HepG2 (cell line): ENCODE measurements at regions not wholly inside any gene's neighbourhood (a gene's known extent, or its start where the extent isn't known, plus 50 kb on each side); places are given as distances from the start of the nearest gene placed in this dataset.

Experiments
- ATF6 ChIP-seq: sonication (generic); formaldehyde crosslinking; conservative IDR thresholded peaks from 2 replicates; pipeline ENCODE4 v1.4.0; 2020; ENCODE audit warnings: missing genetic modification reagents
- CC2D1A ChIP-seq: sonication (generic); formaldehyde crosslinking; IDR thresholded peaks from 2 replicates; pipeline ENCODE4 v1.8.1; 2023; ENCODE audit warnings: mild to moderate bottlenecking, missing genetic modification reagents
- FOSL1 ChIP-seq: sonication (generic); formaldehyde crosslinking; IDR thresholded peaks from 2 replicates; pipeline ENCODE4 v1.9.0; 2021; ENCODE audit warnings: missing genetic modification reagents, borderline replicate concordance
- HMGXB4 ChIP-seq, 2 experiments: sonication (generic) in 1 of 2; formaldehyde crosslinking in 1 of 2; IDR thresholded peaks; 2 replicates each; pipeline versions ENCODE4 v1.4.0 to v1.6.1; 2018 to 2020; ENCODE audit warnings: missing genetic modification reagents in 2 of 2, borderline replicate concordance in 1 of 2, low read depth in 1 of 2, mild to moderate bottlenecking in 1 of 2, missing biosample characterization in 1 of 2
- MEIS2 ChIP-seq: sonication (generic); formaldehyde crosslinking; IDR thresholded peaks from 2 replicates; pipeline ENCODE4 v1.9.0; 2021; ENCODE audit warnings: mild to moderate bottlenecking, missing genetic modification reagents
- ZNF142 ChIP-seq: sonication (generic); formaldehyde crosslinking; IDR thresholded peaks from 2 replicates; pipeline ENCODE4 v1.4.0; 2020; ENCODE audit warnings: missing genetic modification reagents
- ZNF646 ChIP-seq: sonication (generic); formaldehyde crosslinking; IDR thresholded peaks from 2 replicates; pipeline ENCODE4 v1.9.0; 2021; ENCODE audit warnings: mild to moderate bottlenecking, missing genetic modification reagents
- ZNF782 ChIP-seq: sonication (generic); formaldehyde crosslinking; IDR thresholded peaks from 2 replicates; pipeline ENCODE4 v1.4.0; 2020; ENCODE audit warnings: missing genetic modification reagents, mild to moderate bottlenecking, borderline replicate concordance
- ZNF788 ChIP-seq: sonication (generic); formaldehyde crosslinking; IDR thresholded peaks from 2 replicates; pipeline ENCODE4 v1.5.0; 2020; ENCODE audit warnings: mild to moderate bottlenecking, missing genetic modification reagents, borderline replicate concordance
- ZNF816 ChIP-seq: sonication (generic); formaldehyde crosslinking; IDR thresholded peaks from 2 replicates; pipeline ENCODE4 v1.8.0; 2022; ENCODE audit warnings: missing genetic modification reagents, mild to moderate bottlenecking, borderline replicate concordance

GRCh38 chr2:42979870-42980763, 187.7 kb upstream of the HAAO start (continued):
- TF ChIP-seq ZNF646 (no peak), ZNF816 (CRISPR knock-in tag) (no peak), ATF6 (CRISPR knock-in tag) (no peak), ZNF142 (CRISPR knock-in tag) (no peak), ZNF782 (CRISPR knock-in tag) (no peak), CC2D1A (CRISPR knock-in tag) (no peak; the same call in 1 of the 2 replicates), FOSL1 (no peak), ZNF788 (CRISPR knock-in tag) (peak; percentile 53; the same call in 1 of the 2 replicates), HMGXB4 (CRISPR knock-in tag; IDR thresholded peaks at IDR 0.05; ENCODE audit: borderline replicate concordance in 1 of 2, low read depth in 1 of 2) (peak in 1 of 2 experiments; percentile 11; a peak in 1 of 4 replicates), MEIS2 (0 out of 2 replicates have a peak, but pooled peaks have one; percentile 13)
